ENCODE measurements at regions not wholly inside any gene's neighbourhood (a gene's known extent, or its start where the extent isn't known, plus 50 kb on each side); places are given as distances from the start of the nearest gene placed in this dataset.

GRCh38 chr11:119897046-119897440, 168.0 kb upstream of the NECTIN1 start:
- Histone ChIP-seq H3K9ac (ENCODE audit: low read length) (no peak overlapping the region), H3K79me2 (replicated peaks; ENCODE audit: insufficient read depth, low read length) (no peaks in the 10 kb centered on the region), H4K20me1 (ENCODE audit: insufficient read depth) (no peaks in the 10 kb centered on the region), H3K27me3 (ENCODE audit: insufficient read depth, low read depth, low read length) (no peaks in the 10 kb centered on the region), H3K36me3 (ENCODE audit: insufficient read depth, low read length) (no peaks in the 10 kb centered on the region), H3K4me2 (ENCODE audit: low read length) (no peak overlapping the region), H3K9me3 (ENCODE audit: low read length) (no peaks in the 10 kb centered on the region), H3K4me3 (ENCODE audit: low read length) (no peak overlapping the region), H3F3A (ENCODE audit: insufficient read depth, low read length, poor library complexity, severe bottlenecking) (no peaks in the 10 kb centered on the region), H3K9me2 (ENCODE audit: insufficient read depth, low read length) (no peaks in the 10 kb centered on the region), H3K27ac (ENCODE audit: low read length) (no peak overlapping the region), H2AFZ (ENCODE audit: low read depth, low read length) (no peak overlapping the region)
- TF ChIP-seq RAD21 (conservative IDR thresholded peaks at IDR 0.05) (no peak), POLR2AphosphoS5 (IDR thresholded peaks at IDR 0.05) (no peak), EZH2 (IDR thresholded peaks at IDR 0.05; ENCODE audit: borderline replicate concordance, insufficient read depth, low read length, poor library complexity, severe bottlenecking) (no peak), SMC3 (conservative IDR thresholded peaks at IDR 0.05; ENCODE audit: poor library complexity) (no peak), EP300 (conservative IDR thresholded peaks at IDR 0.05; ENCODE audit: poor library complexity, severe bottlenecking) (no peak), TAF1 (IDR thresholded peaks at IDR 0.05; ENCODE audit: low read depth) (no peak), MXI1 (conservative IDR thresholded peaks at IDR 0.05; ENCODE audit: poor library complexity, severe bottlenecking) (no peak)
- TF ChIP-seq, protein P1, sequence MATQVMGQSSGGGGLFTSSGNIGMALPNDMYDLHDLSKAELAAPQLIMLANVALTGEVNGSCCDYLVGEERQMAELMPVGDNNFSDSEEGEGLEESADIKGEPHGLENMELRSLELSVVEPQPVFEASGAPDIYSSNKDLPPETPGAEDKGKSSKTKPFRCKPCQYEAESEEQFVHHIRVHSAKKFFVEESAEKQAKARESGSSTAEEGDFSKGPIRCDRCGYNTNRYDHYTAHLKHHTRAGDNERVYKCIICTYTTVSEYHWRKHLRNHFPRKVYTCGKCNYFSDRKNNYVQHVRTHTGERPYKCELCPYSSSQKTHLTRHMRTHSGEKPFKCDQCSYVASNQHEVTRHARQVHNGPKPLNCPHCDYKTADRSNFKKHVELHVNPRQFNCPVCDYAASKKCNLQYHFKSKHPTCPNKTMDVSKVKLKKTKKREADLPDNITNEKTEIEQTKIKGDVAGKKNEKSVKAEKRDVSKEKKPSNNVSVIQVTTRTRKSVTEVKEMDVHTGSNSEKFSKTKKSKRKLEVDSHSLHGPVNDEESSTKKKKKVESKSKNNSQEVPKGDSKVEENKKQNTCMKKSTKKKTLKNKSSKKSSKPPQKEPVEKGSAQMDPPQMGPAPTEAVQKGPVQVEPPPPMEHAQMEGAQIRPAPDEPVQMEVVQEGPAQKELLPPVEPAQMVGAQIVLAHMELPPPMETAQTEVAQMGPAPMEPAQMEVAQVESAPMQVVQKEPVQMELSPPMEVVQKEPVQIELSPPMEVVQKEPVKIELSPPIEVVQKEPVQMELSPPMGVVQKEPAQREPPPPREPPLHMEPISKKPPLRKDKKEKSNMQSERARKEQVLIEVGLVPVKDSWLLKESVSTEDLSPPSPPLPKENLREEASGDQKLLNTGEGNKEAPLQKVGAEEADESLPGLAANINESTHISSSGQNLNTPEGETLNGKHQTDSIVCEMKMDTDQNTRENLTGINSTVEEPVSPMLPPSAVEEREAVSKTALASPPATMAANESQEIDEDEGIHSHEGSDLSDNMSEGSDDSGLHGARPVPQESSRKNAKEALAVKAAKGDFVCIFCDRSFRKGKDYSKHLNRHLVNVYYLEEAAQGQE (IDR thresholded peaks at IDR 0.05; ENCODE audit: borderline replicate concordance), result no peak
- TF ChIP-seq, protein P2, sequence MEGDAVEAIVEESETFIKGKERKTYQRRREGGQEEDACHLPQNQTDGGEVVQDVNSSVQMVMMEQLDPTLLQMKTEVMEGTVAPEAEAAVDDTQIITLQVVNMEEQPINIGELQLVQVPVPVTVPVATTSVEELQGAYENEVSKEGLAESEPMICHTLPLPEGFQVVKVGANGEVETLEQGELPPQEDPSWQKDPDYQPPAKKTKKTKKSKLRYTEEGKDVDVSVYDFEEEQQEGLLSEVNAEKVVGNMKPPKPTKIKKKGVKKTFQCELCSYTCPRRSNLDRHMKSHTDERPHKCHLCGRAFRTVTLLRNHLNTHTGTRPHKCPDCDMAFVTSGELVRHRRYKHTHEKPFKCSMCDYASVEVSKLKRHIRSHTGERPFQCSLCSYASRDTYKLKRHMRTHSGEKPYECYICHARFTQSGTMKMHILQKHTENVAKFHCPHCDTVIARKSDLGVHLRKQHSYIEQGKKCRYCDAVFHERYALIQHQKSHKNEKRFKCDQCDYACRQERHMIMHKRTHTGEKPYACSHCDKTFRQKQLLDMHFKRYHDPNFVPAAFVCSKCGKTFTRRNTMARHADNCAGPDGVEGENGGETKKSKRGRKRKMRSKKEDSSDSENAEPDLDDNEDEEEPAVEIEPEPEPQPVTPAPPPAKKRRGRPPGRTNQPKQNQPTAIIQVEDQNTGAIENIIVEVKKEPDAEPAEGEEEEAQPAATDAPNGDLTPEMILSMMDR (IDR thresholded peaks at IDR 0.05; ENCODE audit: poor library complexity, severe bottlenecking), result no peak

GRCh38 chr11:119896387-119897045, 167.5 kb upstream of the NECTIN1 start:
- H3F3A ChIP-seq (ENCODE audit: insufficient read depth, low read length, poor library complexity, severe bottlenecking), result no peaks in the 10 kb centered on the region
- H3K27ac ChIP-seq (ENCODE audit: low read length), result no peak overlapping the region
- H3K27me3 ChIP-seq (ENCODE audit: insufficient read depth, low read depth, low read length), result no peaks in the 10 kb centered on the region
- H3K9ac ChIP-seq (ENCODE audit: low read length), result no peak overlapping the region
- no peak overlapping the region for H3K4me2 ChIP-seq (ENCODE audit: low read length)
- H3K9me3 ChIP-seq (ENCODE audit: low read length), result no peaks in the 10 kb centered on the region
- H2AFZ ChIP-seq (ENCODE audit: low read depth, low read length), result no peak overlapping the region
- no peaks in the 10 kb centered on the region for H3K79me2 ChIP-seq (replicated peaks; ENCODE audit: insufficient read depth, low read length)
- H4K20me1 ChIP-seq (ENCODE audit: insufficient read depth), result no peaks in the 10 kb centered on the region
- no peak for TF ChIP-seq SMC3 (conservative IDR thresholded peaks at IDR 0.05; ENCODE audit: poor library complexity)
- TF ChIP-seq EZH2 (IDR thresholded peaks at IDR 0.05; ENCODE audit: borderline replicate concordance, insufficient read depth, low read length, poor library complexity, severe bottlenecking), result no peak
- TF ChIP-seq MXI1 (conservative IDR thresholded peaks at IDR 0.05; ENCODE audit: poor library complexity, severe bottlenecking), result no peak
- TF ChIP-seq POLR2AphosphoS5 (IDR thresholded peaks at IDR 0.05), result no peak
- TF ChIP-seq, protein P2 (IDR thresholded peaks at IDR 0.05; ENCODE audit: poor library complexity, severe bottlenecking), result no peak
- no peak for TF ChIP-seq EP300 (conservative IDR thresholded peaks at IDR 0.05; ENCODE audit: poor library complexity, severe bottlenecking)
- TF ChIP-seq TAF1 (IDR thresholded peaks at IDR 0.05; ENCODE audit: low read depth), result no peak
- TF ChIP-seq, protein P1 (IDR thresholded peaks at IDR 0.05; ENCODE audit: borderline replicate concordance), result no peak
- TF ChIP-seq RAD21 (conservative IDR thresholded peaks at IDR 0.05), result no peak
- no peak overlapping the region for H3K4me3 ChIP-seq (ENCODE audit: low read length)
- no peaks in the 10 kb centered on the region for H3K36me3 ChIP-seq (ENCODE audit: insufficient read depth, low read length)
- no peaks in the 10 kb centered on the region for H3K9me2 ChIP-seq (ENCODE audit: insufficient read depth, low read length)
